GM21619 (cell line): ENCODE measurements at regions not wholly inside any gene's neighbourhood (a gene's known extent, or its start where the extent isn't known, plus 50 kb on each side); places are given as distances from the start of the nearest gene placed in this dataset.

Experiments used
- ATAC-seq: cut with Tn5 transposase; IDR thresholded peaks from one replicate; pipeline ENCODE4 v1.9.1; 2021; ENCODE audit not compliant: unreplicated experiment

DNA sequence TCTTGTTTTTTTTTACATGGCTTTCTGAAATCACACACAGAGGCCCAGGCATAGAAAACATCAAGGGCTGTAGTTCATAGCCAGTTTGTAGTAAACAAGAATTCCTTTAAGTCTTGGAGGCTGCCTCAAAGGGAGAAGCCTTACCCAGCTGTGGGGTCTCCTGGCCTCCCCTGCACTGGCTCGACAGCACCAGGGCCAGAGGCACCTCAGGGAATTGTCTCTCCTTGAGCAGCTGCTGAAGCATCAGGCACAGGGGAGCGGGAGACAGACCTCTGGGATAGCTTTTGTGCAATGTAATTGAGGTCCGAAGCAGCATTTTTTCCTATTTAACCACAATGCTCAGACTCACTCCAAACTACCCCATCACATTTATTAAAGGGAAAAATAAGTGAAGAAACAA is 209.1 kb downstream of the HRH4 start:
- no peak for ATAC-seq

DNA sequence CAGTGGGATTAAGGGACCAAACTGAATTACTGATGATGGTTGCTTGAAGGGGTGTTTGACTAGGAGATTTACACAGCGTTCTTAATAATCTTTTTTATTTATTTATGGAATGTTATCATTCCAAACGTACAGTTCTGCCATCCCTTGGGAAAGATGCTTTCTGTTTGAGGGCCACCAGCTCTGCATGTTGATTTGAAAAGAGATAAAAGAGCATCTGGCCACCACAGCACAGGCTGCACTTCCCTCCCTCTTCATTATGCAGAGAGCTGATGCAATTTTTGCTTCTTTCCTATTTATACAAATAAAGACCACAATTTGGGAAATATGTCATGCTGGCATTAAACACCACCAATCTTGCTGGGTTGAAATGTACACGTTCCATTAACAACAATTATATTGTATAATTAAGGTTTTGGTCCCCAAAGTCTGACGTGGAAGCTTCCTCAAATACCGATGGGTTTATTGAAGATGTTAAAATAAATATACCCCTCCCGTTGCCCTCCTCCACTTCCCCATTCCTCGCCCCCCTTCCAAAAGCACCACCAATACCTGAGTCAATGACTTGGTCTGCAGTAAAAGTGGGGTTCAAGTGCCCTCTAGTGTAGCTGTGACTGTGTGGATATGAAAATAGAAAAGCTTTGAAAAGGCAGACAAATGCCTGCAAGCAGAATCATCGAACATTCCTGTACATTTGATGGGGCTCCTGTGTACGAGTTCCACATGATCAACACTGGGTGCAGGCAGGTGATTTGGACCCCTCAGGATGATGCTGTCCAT is 211.9 kb downstream of the HRH4 start:
- ATAC-seq: no peak

- ATAC-seq: no peak
Observed at GRCh38 chr18:24674200-24674599, 213.8 kb downstream of the HRH4 start.

DNA sequence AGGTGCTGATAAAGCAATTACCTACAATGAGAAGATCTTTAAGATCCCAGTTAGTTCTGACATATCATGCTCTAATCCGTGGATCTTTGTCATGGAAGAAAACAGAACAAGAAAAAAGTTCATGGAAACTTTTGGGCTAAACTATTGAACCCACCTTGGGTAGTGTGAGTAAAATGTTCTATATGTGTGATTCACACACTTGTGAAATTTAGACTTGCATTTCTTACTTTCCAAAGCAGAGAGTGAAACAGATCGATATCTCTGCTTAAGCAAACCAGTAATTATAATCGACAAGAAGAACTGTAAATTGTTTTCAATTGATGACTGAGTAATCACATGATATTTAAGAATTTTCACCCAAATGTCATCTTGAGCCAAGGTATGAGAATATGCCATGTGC is 214.2 kb downstream of the HRH4 start:
- ATAC-seq: no peak

- no peak for ATAC-seq
Observed at GRCh38 chr18:24677011-24677410, 216.6 kb downstream of the HRH4 start.

DNA sequence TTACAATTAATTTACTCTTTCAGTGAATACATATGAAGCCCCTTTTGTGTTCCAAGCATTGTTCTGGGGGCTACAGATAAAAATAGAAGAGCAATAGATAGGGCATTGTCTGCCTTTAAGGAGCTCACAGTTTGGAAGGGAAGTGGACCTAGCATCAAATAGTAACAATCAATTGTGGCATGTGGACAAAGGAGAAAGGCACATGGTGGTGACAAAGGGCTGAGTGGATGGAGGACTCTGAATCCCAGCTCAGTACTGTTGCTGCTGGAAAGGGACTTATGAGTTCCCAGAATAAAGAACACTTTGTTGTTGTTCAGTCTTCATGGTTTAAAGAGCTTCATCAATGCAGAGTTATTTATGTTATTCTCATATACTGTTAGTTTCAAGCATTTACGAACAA is 217.7 kb downstream of the HRH4 start:
- no peak for ATAC-seq

GRCh38 chr18:24678626-24679025 is 218.2 kb downstream of the HRH4 start:
- no peak for ATAC-seq

DNA sequence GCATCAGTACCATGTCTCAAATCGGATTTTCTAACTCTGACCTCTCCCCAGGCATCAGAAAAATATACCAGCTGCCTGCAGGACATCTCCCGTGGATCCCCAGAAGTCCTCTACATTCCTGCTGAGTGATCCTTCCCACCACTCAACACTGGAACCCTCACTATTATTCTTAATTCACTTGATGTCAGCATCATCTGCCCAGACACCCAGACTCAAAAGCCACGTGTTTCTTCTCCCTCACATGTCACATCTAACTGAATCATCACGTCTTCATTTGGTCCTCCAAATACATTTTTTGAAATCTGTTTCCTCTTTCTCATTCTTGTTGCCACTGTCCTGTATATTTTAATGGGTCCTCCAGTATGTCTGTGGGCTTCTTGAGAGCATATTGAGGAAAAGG is 218.6 kb downstream of the HRH4 start:
- no peak for ATAC-seq

DNA sequence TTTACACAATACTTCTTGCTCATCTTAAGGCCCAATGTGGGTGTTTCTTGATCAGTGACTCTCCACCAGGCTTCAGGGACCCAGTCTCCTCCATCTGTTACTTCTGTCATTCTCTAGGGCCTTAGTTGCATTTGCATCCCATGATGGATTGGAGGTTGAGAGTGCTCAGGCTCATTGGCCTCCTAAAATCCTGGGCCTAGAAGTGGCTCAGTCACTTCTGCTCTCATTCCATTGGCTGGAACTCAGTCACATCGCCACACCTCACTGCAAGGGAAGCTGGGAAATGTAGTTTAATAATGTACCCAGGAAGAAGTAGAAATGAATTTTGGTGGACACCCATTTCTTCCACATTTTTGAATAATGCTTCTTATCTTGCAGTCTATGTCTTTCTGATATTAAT is 223.5 kb downstream of the HRH4 start:
- no peak for ATAC-seq

- no peak for ATAC-seq
Observed at GRCh38 chr18:24685254-24685959, 225.0 kb downstream of the HRH4 start.

GRCh38 chr18:24695168-24695567 is 234.7 kb downstream of the HRH4 start:
- no peak for ATAC-seq

DNA sequence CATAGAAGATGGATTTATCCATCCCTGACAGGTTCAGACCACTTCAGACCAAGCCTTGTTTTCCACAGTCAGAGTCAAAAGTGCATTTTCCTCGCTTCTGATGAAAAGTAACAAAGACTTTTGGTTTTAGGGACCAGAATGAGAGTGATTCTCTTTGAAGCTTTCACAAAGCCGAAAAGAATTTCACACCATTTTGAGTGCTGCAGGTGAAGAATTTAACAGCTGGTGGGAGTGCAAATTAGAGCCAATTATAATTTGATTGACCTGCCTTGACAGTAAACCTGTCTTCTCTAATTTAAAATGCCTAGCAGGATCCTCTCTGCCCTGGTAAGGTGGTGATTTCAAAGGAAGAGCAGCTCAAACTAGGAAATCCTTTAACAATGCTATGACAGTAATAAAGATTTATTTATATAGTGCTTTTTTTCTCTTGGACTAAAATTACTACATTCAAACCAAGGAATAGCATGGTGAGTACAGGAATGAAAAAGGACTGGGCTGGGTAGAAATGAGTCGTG is 241.6 kb downstream of the HRH4 start:
- no peak for ATAC-seq

DNA sequence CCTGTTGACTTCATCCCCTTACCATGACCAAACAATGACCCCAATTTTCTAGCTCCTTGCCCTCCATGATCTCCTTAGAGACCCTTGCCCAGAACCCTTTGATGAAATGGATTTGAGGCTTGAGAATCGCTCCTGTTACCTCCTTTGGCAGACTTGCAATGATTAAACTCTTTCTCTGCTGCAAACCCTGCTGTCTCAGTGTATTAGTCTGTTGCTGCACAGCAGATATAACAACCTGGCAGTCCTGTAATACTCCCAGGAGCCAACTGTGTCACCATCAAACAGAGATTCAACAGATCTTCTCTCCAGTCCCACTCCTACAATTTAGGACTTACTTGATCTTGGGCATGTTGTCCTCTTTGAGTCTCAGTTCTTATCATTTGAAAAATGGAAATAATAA is 242.9 kb downstream of the HRH4 start:
- no peak for ATAC-seq

GRCh38 chr18:24704946-24705630 is 244.7 kb downstream of the HRH4 start:
- ATAC-seq: no peak

GRCh38 chr18:24710474-24710873 is 250.0 kb downstream of the HRH4 start:
- no peak for ATAC-seq

GRCh38 chr18:24719791-24720190 is 259.4 kb downstream of the HRH4 start:
- ATAC-seq: no peak

- ATAC-seq: no peak
Observed at GRCh38 chr18:24721388-24721787, 261.0 kb downstream of the HRH4 start.

DNA sequence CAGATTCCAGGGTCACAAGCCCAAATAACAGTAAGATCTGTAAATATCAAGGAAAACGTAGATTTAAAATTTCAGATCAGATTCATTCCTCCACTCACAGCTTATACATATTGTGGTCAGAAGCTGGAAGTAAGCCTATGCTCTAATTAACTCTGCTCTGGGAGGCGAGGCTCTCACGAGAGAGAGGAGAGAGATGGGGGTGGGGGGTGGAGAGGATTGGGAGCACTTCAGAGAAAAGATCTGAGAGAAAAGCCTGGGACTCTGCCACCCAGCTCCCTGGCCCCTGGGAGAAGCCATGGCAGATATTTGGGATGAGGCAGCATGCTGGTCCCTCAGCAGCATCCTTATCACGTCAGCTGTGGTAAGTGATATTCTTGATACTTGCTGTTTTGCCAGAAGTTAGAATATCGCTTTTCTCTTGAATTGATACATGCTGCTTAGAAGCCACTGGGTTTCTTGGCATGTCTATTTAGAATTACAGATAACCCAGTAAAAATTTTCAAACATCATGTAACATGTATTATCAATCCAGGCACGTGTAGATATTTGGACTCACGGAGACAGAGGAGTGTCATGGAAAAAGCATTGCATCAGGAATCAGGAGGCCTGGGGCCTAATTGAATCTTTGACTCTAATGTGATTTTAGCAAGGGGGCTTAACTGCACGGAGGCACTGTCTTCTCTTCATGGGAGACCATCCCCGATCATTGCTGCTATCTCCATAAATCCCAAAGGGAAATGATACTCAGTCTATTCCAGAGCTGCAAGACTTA is 265.4 kb downstream of the HRH4 start:
- no peak for ATAC-seq

GRCh38 chr18:24726727-24727492 is 266.5 kb downstream of the HRH4 start:
- ATAC-seq: no peak

DNA sequence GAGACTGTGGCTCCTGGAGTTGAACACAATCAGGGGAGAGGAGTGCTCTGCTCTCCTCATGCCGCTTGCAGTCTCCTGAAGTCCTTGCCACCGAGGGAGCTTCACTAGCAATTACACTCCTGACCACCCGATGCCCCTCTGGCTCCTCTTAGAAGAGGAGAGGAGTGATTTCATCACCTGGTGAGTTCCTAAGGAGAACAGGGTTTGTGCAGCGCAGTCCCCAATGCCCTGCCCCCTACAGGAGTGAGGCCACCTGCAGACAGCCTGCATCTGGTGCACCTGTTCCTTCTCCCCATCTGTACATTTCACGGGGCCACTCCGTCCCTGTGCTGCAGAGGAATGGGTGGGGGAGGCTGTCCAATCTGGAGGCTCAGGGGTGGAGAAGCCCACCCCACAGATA is 267.2 kb downstream of the HRH4 start:
- ATAC-seq: no peak
